ENCODE measurements at regions not wholly inside any gene's neighbourhood (a gene's known extent, or its start where the extent isn't known, plus 50 kb on each side); places are given as distances from the start of the nearest gene placed in this dataset.

DNA sequence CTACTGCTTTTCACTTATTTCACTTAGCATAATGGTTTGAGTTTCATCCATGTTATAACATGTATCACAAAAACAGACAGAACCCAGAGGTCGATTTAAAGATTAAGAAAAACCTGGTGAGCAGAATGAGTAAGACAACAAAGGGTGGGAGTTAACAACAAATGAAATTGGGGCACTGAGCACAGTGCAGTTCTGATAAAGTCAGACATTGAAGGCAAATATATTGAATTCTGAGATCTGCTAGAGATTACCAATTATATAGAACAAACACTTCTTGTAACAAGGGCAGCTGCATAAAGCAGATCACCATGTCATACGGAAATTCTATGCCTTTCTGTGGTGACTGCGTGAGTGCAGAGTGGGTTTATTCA lies 517.3 kb upstream of the RORB start:
- Histone ChIP-seq H3K36me3 (replicated peaks in 1 of 2; ENCODE audit: control extremely low read depth in 1 of 2, control insufficient read depth in 1 of 2, extremely low read depth in 1 of 2, insufficient read depth in 2 of 2, low read length in 1 of 2) (no peaks in the 10 kb centered on the region), H3K4me2 (replicated peaks; ENCODE audit: low read depth, low read length, poor library complexity, severe bottlenecking) (no peak overlapping the region), H3K79me2 (ENCODE audit: control insufficient read depth, insufficient read depth, low read length) (no peaks in the 10 kb centered on the region), H3K27ac (ENCODE audit: low read length in 2 of 2) (no peak overlapping the region), H3K4me1 (ENCODE audit: control insufficient read depth in 2 of 2, insufficient read depth in 2 of 2, low read length in 2 of 2) (no peaks in the 10 kb centered on the region), H3K9ac (ENCODE audit: low read length) (no peak overlapping the region), H2AFZ (ENCODE audit: insufficient read depth, low read depth, low read length, poor library complexity, severe bottlenecking) (no peak overlapping the region), H3K9me3 (ENCODE audit: control extremely low read depth in 1 of 3, control insufficient read depth in 2 of 3, insufficient read depth in 1 of 3, low read length in 2 of 3) (peaks cover 0 to 13% (median 0%) of the 10 kb centered on the region in 3 donors), H3K27me3 (replicated peaks in 1 of 4; ENCODE audit: control extremely low read depth in 1 of 4, control insufficient read depth in 3 of 4, insufficient read depth in 4 of 4, low read length in 3 of 4) (no peaks in the 10 kb centered on the region), H3K4me3 (ENCODE audit: control extremely low read depth in 1 of 5, extremely low read depth in 1 of 5, insufficient read depth in 1 of 5, low read depth in 2 of 5, low read length in 4 of 5) (no peak overlapping the region), H4K20me1 (ENCODE audit: control insufficient read depth, insufficient read depth, low read length, poor library complexity, severe bottlenecking) (no peaks in the 10 kb centered on the region)
- intact Hi-C loops (cut with micrococcal nuclease) = no loop called here
- no peaks in the 10 kb centered on the region for H3K9me3 Mint-ChIP-seq (ENCODE audit: insufficient read depth)
- H3K27ac Mint-ChIP-seq = no peak overlapping the region
- H3K4me3 Mint-ChIP-seq = no peak overlapping the region
- CTCF ChIA-PET = no interaction called here
- no peaks in the 10 kb centered on the region for H3K4me1 Mint-ChIP-seq
- no CpG with 5 or more reads among the region's 3 CpGs for WGBS (ENCODE audit: insufficient coverage)
- DNase-seq (no peak), ATAC-seq (ENCODE audit: low read depth) (no peak)
- TF ChIP-seq, protein P1, sequence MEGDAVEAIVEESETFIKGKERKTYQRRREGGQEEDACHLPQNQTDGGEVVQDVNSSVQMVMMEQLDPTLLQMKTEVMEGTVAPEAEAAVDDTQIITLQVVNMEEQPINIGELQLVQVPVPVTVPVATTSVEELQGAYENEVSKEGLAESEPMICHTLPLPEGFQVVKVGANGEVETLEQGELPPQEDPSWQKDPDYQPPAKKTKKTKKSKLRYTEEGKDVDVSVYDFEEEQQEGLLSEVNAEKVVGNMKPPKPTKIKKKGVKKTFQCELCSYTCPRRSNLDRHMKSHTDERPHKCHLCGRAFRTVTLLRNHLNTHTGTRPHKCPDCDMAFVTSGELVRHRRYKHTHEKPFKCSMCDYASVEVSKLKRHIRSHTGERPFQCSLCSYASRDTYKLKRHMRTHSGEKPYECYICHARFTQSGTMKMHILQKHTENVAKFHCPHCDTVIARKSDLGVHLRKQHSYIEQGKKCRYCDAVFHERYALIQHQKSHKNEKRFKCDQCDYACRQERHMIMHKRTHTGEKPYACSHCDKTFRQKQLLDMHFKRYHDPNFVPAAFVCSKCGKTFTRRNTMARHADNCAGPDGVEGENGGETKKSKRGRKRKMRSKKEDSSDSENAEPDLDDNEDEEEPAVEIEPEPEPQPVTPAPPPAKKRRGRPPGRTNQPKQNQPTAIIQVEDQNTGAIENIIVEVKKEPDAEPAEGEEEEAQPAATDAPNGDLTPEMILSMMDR (IDR thresholded peaks at IDR 0.05) = no peak
- no peak for TF ChIP-seq EZH2 (IDR thresholded peaks at IDR 0.05; ENCODE audit: borderline replicate concordance, insufficient read depth, low read depth, low read length, poor library complexity, severe bottlenecking)
- no peaks in the 10 kb centered on the region for H3K27me3 Mint-ChIP-seq
- POLR2A ChIA-PET = no interaction called here

DNA sequence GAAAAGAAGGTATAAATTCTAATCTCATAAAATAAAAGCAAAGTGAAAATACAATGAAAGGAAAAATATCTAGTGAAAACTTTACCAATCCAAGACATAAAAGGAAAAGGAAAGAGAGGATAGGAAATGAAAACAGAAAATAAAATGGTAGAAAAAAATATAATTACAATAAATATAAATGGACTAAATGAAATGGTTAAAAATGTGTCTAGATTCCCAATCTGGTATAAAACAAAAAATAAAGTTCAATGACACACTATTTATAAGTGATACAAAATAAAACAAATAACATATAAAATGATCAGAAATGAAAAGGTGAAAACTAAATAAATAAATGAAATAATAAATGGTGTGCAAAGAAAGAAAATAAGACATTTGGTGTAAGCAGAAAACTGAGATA lies 516.4 kb upstream of the RORB start:
- Mint-ChIP-seq H3K4me1 (no peaks in the 10 kb centered on the region), H3K4me3 (no peak overlapping the region), H3K27me3 (no peaks in the 10 kb centered on the region), H3K9me3 (ENCODE audit: insufficient read depth) (no peaks in the 10 kb centered on the region), H3K27ac (no peak overlapping the region)
- H3K79me2 ChIP-seq (ENCODE audit: control insufficient read depth, insufficient read depth, low read length) = no peaks in the 10 kb centered on the region
- DNase-seq = no peak
- H3K9ac ChIP-seq (ENCODE audit: low read length) = no peak overlapping the region
- H3K27ac ChIP-seq (ENCODE audit: low read length in 2 of 2) = no peak overlapping the region
- peaks cover 0 to 16% (median 0%) of the 10 kb centered on the region in 3 donors for H3K9me3 ChIP-seq (ENCODE audit: control extremely low read depth in 1 of 3, control insufficient read depth in 2 of 3, insufficient read depth in 1 of 3, low read length in 2 of 3)
- ChIA-PET POLR2A (no interaction called here), CTCF (no interaction called here)
- H4K20me1 ChIP-seq (ENCODE audit: control insufficient read depth, insufficient read depth, low read length, poor library complexity, severe bottlenecking) = no peaks in the 10 kb centered on the region
- no peak for ATAC-seq (ENCODE audit: low read depth)
- TF ChIP-seq EZH2 (IDR thresholded peaks at IDR 0.05; ENCODE audit: borderline replicate concordance, insufficient read depth, low read depth, low read length, poor library complexity, severe bottlenecking) = no peak
- TF ChIP-seq, protein P1 (IDR thresholded peaks at IDR 0.05) = no peak
- H3K4me2 ChIP-seq (replicated peaks; ENCODE audit: low read depth, low read length, poor library complexity, severe bottlenecking) = no peak overlapping the region
- no peaks in the 10 kb centered on the region for H3K4me1 ChIP-seq (ENCODE audit: control insufficient read depth in 2 of 2, insufficient read depth in 2 of 2, low read length in 2 of 2)
- intact Hi-C loops (cut with micrococcal nuclease) = no loop called here
- H2AFZ ChIP-seq (ENCODE audit: insufficient read depth, low read depth, low read length, poor library complexity, severe bottlenecking) = no peak overlapping the region
- no peaks in the 10 kb centered on the region for H3K36me3 ChIP-seq (replicated peaks in 1 of 2; ENCODE audit: control extremely low read depth in 1 of 2, control insufficient read depth in 1 of 2, extremely low read depth in 1 of 2, insufficient read depth in 2 of 2, low read length in 1 of 2)
- H3K4me3 ChIP-seq (ENCODE audit: control extremely low read depth in 1 of 5, extremely low read depth in 1 of 5, insufficient read depth in 1 of 5, low read depth in 2 of 5, low read length in 4 of 5) = no peak overlapping the region
- no peaks in the 10 kb centered on the region for H3K27me3 ChIP-seq (replicated peaks in 1 of 4; ENCODE audit: control extremely low read depth in 1 of 4, control insufficient read depth in 3 of 4, insufficient read depth in 4 of 4, low read length in 3 of 4)
